Effector CD8-positive, alpha-beta T cell (primary cell): ENCODE measurements at regions not wholly inside any gene's neighbourhood (a gene's known extent, or its start where the extent isn't known, plus 50 kb on each side); places are given as distances from the start of the nearest gene placed in this dataset.

Experiments used
- DNase-seq: peaks from one replicate; lab custom pipeline; 2025; lab: John Stamatoyannopoulos, UW

- no peak for DNase-seq
Observed at GRCh38 chr18:73737990-73738389, 409.6 kb downstream of the FBXO15 start.

- DNase-seq, result no peak
Observed at GRCh38 chr18:73735836-73736235, 411.8 kb downstream of the FBXO15 start.

GRCh38 chr18:73733806-73734314 lies 413.8 kb downstream of the FBXO15 start:
- no peak for DNase-seq

- DNase-seq, result no peak
Observed at GRCh38 chr18:73733376-73733775, 414.3 kb downstream of the FBXO15 start.

- no peak for DNase-seq
Observed at GRCh38 chr18:73728657-73729056, 419.0 kb downstream of the FBXO15 start.

GRCh38 chr18:73724958-73725357 lies 422.7 kb downstream of the FBXO15 start:
- DNase-seq, result no peak

- DNase-seq, result no peak
Observed at GRCh38 chr18:73719611-73720010, 428.0 kb downstream of the FBXO15 start.

GRCh38 chr18:73717570-73717969 lies 430.1 kb downstream of the FBXO15 start:
- no peak for DNase-seq

GRCh38 chr18:73715210-73715670 lies 432.4 kb downstream of the FBXO15 start:
- no peak for DNase-seq

- no peak for DNase-seq
Observed at GRCh38 chr18:73714466-73714865, 433.2 kb downstream of the FBXO15 start.

- no peak for DNase-seq
Observed at GRCh38 chr18:73711256-73711655, 436.4 kb downstream of the FBXO15 start.

GRCh38 chr18:73708591-73708990 lies 439.0 kb downstream of the FBXO15 start:
- DNase-seq, result no peak

GRCh38 chr18:73707035-73707434 lies 440.6 kb downstream of the FBXO15 start:
- no peak for DNase-seq

GRCh38 chr18:73697353-73697752 lies 450.3 kb downstream of the FBXO15 start:
- no peak for DNase-seq

- no peak for DNase-seq
Observed at GRCh38 chr18:73696698-73697097, 450.9 kb downstream of the FBXO15 start.

GRCh38 chr18:73696171-73696570 lies 451.5 kb downstream of the FBXO15 start:
- no peak for DNase-seq

GRCh38 chr18:73693091-73693490 lies 454.5 kb downstream of the FBXO15 start:
- no peak for DNase-seq

GRCh38 chr18:73691624-73692023 lies 456.0 kb downstream of the FBXO15 start:
- DNase-seq, result no peak

- DNase-seq, result no peak
Observed at GRCh38 chr18:73691118-73691517, 456.5 kb downstream of the FBXO15 start.

- no peak for DNase-seq
Observed at GRCh38 chr18:73690222-73690621, 457.4 kb downstream of the FBXO15 start.

- no peak for DNase-seq
Observed at GRCh38 chr18:73688851-73689711, 458.6 kb downstream of the FBXO15 start.

GRCh38 chr18:73688161-73688560 lies 459.5 kb downstream of the FBXO15 start:
- DNase-seq, result no peak

GRCh38 chr18:73684647-73685046 lies 463.0 kb downstream of the FBXO15 start:
- no peak for DNase-seq
